Stimulated activated CD4-positive, alpha-beta T cell treated with anti-CD3 and anti-CD28 coated beads, Interleukin-4, amount 100 ng/mL, for 1 hour (primary cell): ENCODE measurements at regions not wholly inside any gene's neighbourhood (a gene's known extent, or its start where the extent isn't known, plus 50 kb on each side); places are given as distances from the start of the nearest gene placed in this dataset.

Experiments used
- DNase-seq: peaks from one replicate; pipeline ENCODE4 v3.0.0-alpha.2; 2020

- no peak for DNase-seq
Observed at GRCh38 chr5:164358531-164359259, 853.3 kb downstream of the MAT2B start.

DNA sequence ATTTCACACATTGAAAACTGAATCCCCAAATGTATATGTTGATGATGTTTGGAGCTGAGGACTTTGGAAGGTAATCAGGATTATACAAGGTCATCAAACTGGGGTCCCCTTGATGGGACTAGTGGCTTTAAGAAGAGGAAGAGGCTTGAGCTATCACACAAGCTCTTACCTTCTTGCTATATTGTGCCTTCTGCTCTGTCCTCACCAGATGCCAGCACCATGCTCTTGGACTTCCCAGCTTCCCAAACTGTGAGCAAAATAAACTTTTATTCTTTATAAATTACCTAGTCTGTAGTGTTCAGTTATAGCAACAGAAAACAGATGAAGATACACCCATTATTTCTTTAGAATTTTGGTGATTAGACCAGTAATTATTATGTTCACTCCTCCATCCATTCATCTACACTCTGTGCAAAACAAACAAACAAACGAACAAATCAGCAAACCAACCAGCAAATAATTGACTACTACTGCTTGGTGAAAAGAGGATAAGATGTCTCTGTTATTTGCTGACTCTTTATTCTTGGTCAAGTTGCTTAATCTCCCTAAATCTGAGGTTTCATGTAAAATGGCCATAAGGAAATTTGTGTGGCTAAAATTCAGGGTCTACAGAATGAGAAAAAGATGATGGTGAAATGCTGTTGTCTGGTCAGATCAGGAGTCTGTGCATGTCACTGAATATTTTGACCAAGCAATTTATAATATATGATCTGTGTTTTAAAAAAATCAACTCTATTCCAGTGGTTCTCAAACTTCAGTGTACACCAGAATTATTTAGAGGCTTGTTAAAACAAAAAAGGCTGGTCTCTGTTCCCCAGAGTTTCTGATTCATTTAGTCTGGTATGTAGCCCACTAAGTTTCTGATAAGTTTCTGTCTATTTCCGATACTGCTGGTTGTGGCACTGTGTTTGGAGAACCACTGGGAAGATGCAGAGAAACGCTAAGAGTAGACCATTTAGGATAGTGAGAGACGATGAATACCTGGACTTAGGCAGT, 854.1 kb downstream of the MAT2B start:
- no peak for DNase-seq

DNA sequence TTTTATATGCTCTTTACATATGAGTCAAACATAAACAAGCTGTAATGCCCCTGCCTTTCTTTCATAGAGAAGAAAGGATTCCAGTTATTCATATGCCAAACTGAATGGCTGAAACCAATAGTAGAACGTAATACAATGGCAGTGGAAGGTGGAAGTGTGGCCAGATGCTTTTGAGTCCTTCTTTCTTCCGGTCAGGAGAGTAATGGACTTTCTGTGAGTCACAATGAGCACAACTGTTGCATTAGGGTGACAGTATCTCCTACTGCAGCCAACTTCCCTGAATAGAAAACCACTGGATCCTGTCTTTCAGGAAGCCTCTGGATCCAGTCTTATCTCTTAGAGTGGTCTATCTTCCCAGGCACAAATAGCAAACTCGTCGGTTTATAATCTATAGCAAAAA, 855.2 kb downstream of the MAT2B start:
- DNase-seq, result no peak

GRCh38 chr5:164361986-164362385, 856.6 kb downstream of the MAT2B start:
- no peak for DNase-seq

DNA sequence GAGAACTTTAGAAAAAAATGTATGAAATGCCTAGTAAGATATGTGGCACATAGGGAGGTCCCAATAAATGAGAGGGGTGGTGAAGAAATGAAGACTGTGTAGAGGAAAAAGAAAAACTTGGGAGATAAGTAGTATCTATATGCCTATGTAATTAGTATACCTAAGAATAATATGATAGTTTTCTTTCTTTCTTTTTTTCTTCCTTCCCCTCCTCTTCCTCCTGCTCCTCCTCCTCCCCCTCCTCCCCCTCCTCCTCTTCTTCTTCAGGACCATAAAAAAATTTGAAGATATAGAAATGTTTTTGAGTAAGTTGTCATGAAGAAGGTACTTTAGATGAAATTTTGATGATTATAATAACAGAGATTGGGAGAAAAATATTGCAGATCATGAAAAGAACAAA, 857.4 kb downstream of the MAT2B start:
- DNase-seq, result no peak

DNA sequence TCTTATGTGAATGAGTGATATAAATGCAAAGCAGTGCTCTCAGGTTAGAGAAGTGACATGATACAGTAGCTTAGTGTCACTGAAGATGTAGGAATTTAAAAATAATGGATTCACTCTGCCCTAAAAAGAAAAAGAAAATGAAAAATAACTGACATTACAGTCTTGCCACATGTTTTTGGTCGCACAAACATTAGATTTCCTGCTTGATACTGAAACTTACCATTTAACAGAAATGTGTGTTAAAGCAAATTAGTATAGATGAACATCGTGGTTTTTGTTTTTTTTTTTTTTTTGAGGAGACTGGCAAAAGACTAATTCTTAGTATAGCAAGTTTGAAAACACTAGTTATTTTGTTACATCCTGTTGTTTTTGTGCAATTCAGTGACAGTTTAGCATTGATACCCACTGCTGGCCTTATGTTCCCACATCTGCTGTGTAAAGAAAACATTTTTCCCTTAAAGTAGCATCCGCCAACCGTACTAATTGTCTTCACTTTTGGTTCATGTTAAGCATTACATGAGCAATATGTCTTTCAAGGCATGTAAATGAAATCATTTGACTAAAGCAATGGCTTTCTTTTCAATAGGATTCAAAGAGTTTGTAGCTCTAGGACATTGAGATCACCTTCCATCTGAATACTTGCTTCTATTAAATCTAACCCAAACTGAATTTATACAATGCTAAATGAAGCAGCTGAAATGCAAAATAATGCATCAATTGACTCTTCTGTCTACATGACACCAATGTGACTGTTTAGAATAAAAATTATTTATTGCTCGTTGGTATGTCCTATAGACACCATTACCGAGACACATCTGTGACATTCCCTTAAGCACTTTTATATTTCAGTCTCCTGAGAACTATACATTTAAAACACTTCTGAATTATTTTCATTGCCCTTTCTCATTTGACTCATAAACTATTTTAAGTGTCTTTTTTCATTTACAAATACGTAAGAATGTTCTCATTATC, 859.1 kb downstream of the MAT2B start:
- no peak for DNase-seq

- no peak for DNase-seq
Observed at GRCh38 chr5:164370841-164371240, 865.4 kb downstream of the MAT2B start.

GRCh38 chr5:164372892-164373291, 867.5 kb downstream of the MAT2B start:
- DNase-seq, result no peak

DNA sequence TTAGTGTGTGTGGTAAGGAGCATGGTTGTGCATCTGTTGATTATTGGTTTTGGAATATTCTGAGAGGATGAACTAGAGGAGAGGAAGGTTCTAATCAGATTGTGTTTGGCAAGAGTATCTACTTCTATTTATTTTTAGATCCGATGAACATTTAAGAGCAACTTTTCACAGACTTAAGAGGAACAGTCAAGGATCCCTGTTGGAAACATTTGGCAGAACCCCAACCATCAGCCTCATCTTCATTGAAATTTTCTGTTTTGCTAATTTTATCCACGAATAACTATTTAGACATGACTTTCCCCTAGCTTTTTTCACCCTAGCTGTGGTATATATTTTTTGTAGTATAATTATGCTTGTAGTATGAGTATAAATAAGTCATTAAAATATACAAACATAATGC, 868.5 kb downstream of the MAT2B start:
- no peak for DNase-seq

DNA sequence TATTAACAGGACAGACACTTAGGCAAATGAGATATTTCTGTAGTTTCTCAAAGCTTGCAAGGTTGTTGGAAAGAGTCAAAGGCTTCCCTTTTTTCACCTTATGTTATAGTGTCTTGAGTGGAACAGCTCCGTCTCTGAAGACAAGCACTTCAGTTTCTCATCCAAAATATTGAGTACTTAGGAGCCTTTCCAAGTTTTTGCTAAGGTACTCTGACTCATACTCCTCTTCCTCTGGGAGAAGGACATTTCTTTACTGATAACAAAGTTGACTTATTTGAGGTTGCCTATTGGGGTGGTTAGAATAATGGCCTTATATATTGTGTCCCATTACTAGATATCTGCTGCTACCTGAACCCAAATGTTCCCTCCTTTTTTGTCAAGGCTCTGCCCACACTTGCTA, 869.6 kb downstream of the MAT2B start:
- DNase-seq, result no peak

DNA sequence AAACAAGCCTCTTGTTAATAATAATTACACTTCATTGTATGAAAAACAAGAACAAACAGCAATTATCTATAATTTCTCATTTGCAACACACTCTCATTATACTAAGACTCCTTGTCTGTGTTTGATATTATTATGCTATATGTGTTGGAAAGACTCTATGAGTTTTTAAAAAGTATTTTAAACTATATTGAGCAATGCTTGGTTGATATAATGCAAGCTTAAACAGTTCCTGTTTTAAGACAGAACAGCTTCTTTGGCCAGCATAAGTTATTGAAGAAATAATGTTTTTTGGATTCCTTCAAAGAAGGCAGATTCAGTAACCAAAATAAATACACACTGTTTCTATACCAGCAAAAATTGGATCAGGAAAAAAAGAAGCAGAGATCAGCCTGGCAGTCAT, 871.4 kb downstream of the MAT2B start:
- no peak for DNase-seq

DNA sequence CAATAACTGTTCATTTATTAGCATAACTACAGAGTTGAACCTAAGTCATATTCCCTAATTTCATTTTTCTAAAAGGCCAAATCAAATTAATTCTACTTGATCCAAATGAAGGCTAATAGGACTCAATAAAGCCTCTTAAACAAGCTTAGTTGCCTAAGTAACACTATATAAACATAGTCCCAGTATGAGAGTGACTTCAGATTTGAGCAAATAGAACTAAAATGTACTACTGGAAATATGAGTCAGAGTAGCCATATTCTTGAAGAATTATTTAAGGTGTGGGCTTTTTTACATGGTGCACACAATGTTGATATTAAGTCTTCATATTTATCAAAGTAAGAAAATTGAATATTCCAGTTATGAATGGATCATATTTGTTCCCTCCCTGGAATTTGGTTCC, 872.3 kb downstream of the MAT2B start:
- DNase-seq, result no peak

GRCh38 chr5:164383662-164384061, 878.2 kb downstream of the MAT2B start:
- no peak for DNase-seq

DNA sequence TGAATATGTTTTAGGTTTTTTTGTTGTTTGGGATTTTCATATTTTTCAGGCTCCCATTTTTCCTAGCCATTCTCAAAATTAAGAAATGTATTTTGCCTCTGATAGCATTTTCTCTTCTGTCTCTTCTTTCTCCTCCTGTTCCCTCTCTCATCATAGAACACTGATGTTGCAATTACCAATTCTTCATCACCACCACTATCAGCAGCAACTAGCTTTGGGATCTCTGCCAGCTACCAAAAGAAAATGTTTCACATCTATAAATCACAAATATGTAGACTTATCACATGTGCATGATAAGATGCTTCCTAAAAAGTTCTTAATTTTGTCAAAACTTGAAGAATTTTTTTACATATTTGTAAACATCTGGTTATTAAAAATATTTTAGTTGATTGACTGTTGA, 887.1 kb downstream of the MAT2B start:
- no peak for DNase-seq

DNA sequence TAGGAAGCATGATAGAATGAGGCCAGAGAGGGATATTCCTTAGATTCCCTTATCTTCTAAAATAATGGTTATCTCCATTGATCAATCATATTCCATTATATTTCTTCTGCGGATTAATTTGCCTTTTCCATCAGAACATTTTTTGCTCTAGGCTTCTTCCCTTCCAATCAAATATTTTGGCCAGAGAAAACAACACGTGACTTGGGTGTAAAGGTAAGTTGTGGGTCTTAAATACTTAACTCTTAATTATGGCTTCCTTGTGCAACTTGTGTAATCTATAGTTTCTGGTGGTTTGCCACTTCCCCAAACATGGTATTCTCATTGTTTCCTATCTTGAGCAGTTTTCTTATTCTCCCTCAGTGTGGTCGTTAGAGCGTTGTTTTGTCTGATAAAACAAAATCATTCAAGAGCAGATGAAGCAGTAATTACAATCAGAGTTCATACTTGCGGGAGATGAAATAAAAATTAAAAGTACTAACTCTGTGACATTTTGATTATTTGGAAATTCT, 889.3 kb downstream of the MAT2B start:
- DNase-seq, result no peak

DNA sequence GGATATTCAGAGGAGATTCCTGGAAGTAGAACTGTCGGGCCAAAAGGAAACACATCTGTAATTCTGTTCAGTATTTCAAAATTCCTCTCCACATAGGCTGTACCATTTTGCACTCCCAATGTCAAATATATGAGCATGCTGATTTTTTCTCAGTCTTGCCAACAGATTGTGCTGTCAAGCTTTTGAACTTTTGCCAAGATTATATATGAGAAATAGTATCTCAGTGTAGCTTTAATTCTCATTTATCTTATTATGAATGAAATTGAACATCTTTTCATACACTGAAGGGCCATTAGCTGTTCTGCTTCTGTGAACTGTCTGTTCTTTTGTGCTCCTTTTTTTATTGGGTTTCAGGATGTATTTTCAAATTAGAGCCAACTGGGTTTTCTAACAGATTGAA, 907.1 kb downstream of the MAT2B start:
- no peak for DNase-seq

DNA sequence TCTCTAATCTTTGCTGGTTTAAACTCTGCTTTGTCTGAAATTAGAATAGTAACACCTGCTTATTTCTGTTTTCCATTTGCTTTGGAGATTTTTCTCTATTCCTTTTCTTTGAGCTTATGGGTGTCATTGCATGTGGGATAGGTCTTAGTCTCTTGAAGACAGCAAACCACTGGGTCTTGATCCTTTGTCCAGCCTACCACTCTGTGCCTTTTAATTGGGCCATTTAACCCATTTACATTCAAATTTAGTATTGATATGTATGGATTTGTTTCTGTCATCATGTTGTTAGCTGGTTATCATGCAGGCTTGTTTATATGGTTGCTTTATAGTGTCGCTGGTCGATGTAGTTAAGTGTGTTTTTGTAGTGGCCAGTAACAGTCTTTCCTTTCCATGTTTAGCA, 914.7 kb downstream of the MAT2B start:
- DNase-seq, result no peak

GRCh38 chr5:164422400-164422799, 917.0 kb downstream of the MAT2B start:
- no peak for DNase-seq

GRCh38 chr5:164431634-164432304, 926.4 kb downstream of the MAT2B start:
- no peak for DNase-seq

DNA sequence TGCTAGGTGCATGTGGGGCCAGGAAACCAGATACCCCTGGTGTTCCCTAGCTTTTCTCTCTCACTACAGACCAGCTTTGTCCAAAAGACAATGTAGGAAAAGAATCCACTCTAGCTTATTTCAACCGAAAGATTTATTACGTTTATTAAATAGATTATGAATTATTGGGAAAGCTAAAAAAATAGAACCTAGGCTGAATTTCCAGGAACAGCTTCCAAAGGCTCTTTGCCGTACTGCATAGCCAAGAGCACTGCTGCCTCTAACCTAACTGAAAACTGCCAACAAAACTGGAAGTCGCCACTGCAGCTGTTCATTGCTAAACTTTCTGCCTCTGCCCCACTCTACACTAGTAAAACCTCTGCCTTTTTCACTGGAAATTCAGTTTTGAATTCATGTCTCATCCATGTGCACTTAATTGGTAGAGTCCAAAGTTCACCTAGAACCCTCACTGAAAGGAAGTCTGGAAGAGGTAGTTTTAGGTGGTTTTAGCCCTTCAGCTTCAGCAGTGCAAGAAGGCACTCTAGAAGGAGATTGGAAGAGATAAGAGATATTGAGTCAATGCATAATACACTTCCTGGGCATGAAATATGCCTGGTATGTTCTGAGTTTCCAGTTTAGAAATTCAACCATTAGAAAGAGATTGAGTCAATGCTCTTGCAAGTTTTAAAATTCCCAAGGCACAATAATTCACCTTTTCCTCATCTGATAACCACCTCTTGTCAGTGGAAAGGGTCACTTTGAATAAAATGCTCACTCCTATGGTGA, 927.9 kb downstream of the MAT2B start:
- no peak for DNase-seq

GRCh38 chr5:164435576-164435975, 930.2 kb downstream of the MAT2B start:
- DNase-seq, result no peak
